CD4-positive, alpha-beta T cell (primary cell): ENCODE measurements at regions not wholly inside any gene's neighbourhood (a gene's known extent, or its start where the extent isn't known, plus 50 kb on each side); places are given as distances from the start of the nearest gene placed in this dataset.

Source experiments
- ATAC-seq: fragments of 200-7000 bp; cut with Tn5 transposase; one replicate; pipeline ENCODE4 v1.10.0; 2022; ENCODE audit warnings: mild to moderate bottlenecking; ENCODE audit not compliant: poor library complexity
- CTCF ChIA-PET: fragments of 350-600 bp; sonication (Branson Sonifier 250); formaldehyde crosslinking; loops from one replicate; lab custom pipeline; 2021; ENCODE audit warnings: antibody characterized with exemption, inconsistent platforms; lab: Charles Lee
- POLR2A ChIA-PET: fragments of 350-600 bp; sonication (Branson Sonifier 250); formaldehyde crosslinking; loops from one replicate; lab custom pipeline; 2021; ENCODE audit warnings: antibody characterized with exemption, inconsistent platforms; lab: Charles Lee
- DNase-seq, 14 experiments: peaks; one replicate each; pipeline ENCODE4 v3.0.0-alpha.2; 2013 to 2020; ENCODE audit warnings: mixed read lengths in 2 of 14
- H3K27ac ChIP-seq, 2 donors: one replicate each; pipeline versions ENCODE4 v1.5.1 to v1.7.0; 2013; ENCODE audit warnings: low read length in 2 of 2, low read depth in 1 of 2, mild to moderate bottlenecking in 1 of 2
- H3K27me3 ChIP-seq, 2 experiments: 1 replicate in 1 of 2; 2 replicates in 1 of 2; pipeline versions ENCODE4 v1.6.1 to v1.7.0; 2013; ENCODE audit warnings: low read length in 2 of 2, control low read depth in 1 of 2, mild to moderate bottlenecking in 1 of 2, moderate library complexity in 1 of 2; ENCODE audit not compliant: insufficient read depth in 2 of 2, control insufficient read depth in 1 of 2
- H3K36me3 ChIP-seq: one replicate; pipeline ENCODE4 v1.6.1; 2013; ENCODE audit warnings: low read length, control low read depth; ENCODE audit not compliant: insufficient read depth
- H3K4me1 ChIP-seq: one replicate; pipeline ENCODE4 v1.6.1; 2013; ENCODE audit warnings: low read length, control low read depth; ENCODE audit not compliant: insufficient read depth
- H3K4me3 ChIP-seq: one replicate; pipeline ENCODE4 v1.5.1; 2013; ENCODE audit warnings: mild to moderate bottlenecking, low read length, moderate library complexity
- H3K9me3 ChIP-seq, 2 experiments: 1 replicate in 1 of 2; 2 replicates in 1 of 2; pipeline versions ENCODE4 v1.6.1 to v1.7.0; 2013; ENCODE audit warnings: low read length in 2 of 2, mild to moderate bottlenecking in 2 of 2, control low read depth in 1 of 2, moderate library complexity in 1 of 2; ENCODE audit not compliant: control insufficient read depth in 1 of 2, insufficient read depth in 1 of 2
- H3K27ac Mint-ChIP-seq: one replicate; pipeline ENCODE4 v1.8.0; 2020; ENCODE audit warnings: mixed read lengths
- H3K27me3 Mint-ChIP-seq: one replicate; pipeline ENCODE4 v1.8.0; 2021; ENCODE audit warnings: mixed read lengths
- H3K36me3 Mint-ChIP-seq: one replicate; pipeline ENCODE4 v1.8.0; 2021; ENCODE audit warnings: low read depth, mixed read lengths
- H3K4me1 Mint-ChIP-seq: one replicate; pipeline ENCODE4 v1.8.0; 2021; ENCODE audit warnings: low read depth, mixed read lengths
- H3K4me3 Mint-ChIP-seq: one replicate; pipeline ENCODE4 v1.8.0; 2020; ENCODE audit warnings: mild to moderate bottlenecking, mixed read lengths
- H3K9me3 Mint-ChIP-seq: one replicate; pipeline ENCODE4 v1.8.0; 2020; ENCODE audit warnings: mixed read lengths
- CTCF ChIP-seq: fragments of 200-600 bp; IDR thresholded peaks from one replicate; pipeline ENCODE4 v1.8.0; 2022; ENCODE audit warnings: antibody characterized with exemption, mild to moderate bottlenecking
- intact Hi-C, 2 experiments: fragments of 100-400 bp; cut with DNase I in 1 of 2; cut with micrococcal nuclease in 1 of 2; formaldehyde crosslinking; loops; one replicate each; pipeline versions ENCODE4 v1.15.1 to v1.9.0; 2023 to 2025; cut with DNase I, micrococcal nuclease

- Histone ChIP-seq H3K36me3 (no peaks in the 10 kb centered on the region), H3K4me1 (no peaks in the 10 kb centered on the region), H3K9me3 (no peaks in the 10 kb centered on the region), H3K27me3 (no peaks in the 10 kb centered on the region), H3K4me3 (no peak overlapping the region), H3K27ac (no peak overlapping the region)
- DNase-seq, result no peak
- no peak overlapping the region for H3K27ac Mint-ChIP-seq
- ChIA-PET CTCF (no interaction called here), POLR2A (no interaction called here)
- intact Hi-C loops, result no loop called here
- H3K4me1 Mint-ChIP-seq, result no peaks in the 10 kb centered on the region
- no peaks in the 10 kb centered on the region for H3K36me3 Mint-ChIP-seq
- no peaks in the 10 kb centered on the region for H3K27me3 Mint-ChIP-seq
- ATAC-seq, result no peak
- peaks cover 6% of the 10 kb centered on the region for H3K9me3 Mint-ChIP-seq
- H3K4me3 Mint-ChIP-seq, result no peak overlapping the region
- TF ChIP-seq CTCF, result no peak
Observed at GRCh38 chr2:14270036-14270582, 362.4 kb upstream of the LRATD1 start.

- Histone ChIP-seq H3K27ac (no peak overlapping the region), H3K9me3 (no peaks in the 10 kb centered on the region), H3K4me3 (no peak overlapping the region), H3K4me1 (no peaks in the 10 kb centered on the region), H3K36me3 (no peaks in the 10 kb centered on the region), H3K27me3 (no peaks in the 10 kb centered on the region)
- Mint-ChIP-seq H3K4me1 (no peaks in the 10 kb centered on the region), H3K9me3 (peaks cover 10% of the 10 kb centered on the region), H3K36me3 (no peaks in the 10 kb centered on the region), H3K4me3 (no peak overlapping the region), H3K27ac (no peak overlapping the region), H3K27me3 (no peaks in the 10 kb centered on the region)
- ChIA-PET POLR2A (no interaction called here), CTCF (no interaction called here)
- intact Hi-C loops, result no loop called here
- TF ChIP-seq CTCF, result no peak
- ATAC-seq, result no peak
- no peak for DNase-seq
Observed at GRCh38 chr2:14272396-14273075, 360.0 kb upstream of the LRATD1 start.

- no peaks in the 10 kb centered on the region for H3K36me3 Mint-ChIP-seq
- CTCF ChIA-PET, result no interaction called here
Observed at GRCh38 chr2:14273650-14274049, 358.9 kb upstream of the LRATD1 start.

More at GRCh38 chr2:14273650-14274049, 358.9 kb upstream of the LRATD1 start:
- no peak for DNase-seq
- no peak overlapping the region for H3K27ac Mint-ChIP-seq
- H3K27me3 ChIP-seq, result no peaks in the 10 kb centered on the region
- peaks cover 10% of the 10 kb centered on the region for H3K9me3 Mint-ChIP-seq
- H3K4me3 Mint-ChIP-seq, result no peak overlapping the region
- intact Hi-C loops, result no loop called here
- no peak overlapping the region for H3K4me3 ChIP-seq
- no peaks in the 10 kb centered on the region for H3K27me3 Mint-ChIP-seq
- POLR2A ChIA-PET, result no interaction called here
- no peaks in the 10 kb centered on the region for H3K4me1 Mint-ChIP-seq
- H3K27ac ChIP-seq, result no peak overlapping the region
- ATAC-seq, result no peak
- TF ChIP-seq CTCF, result no peak
- H3K4me1 ChIP-seq, result no peaks in the 10 kb centered on the region
- H3K36me3 ChIP-seq, result no peaks in the 10 kb centered on the region
- no peaks in the 10 kb centered on the region for H3K9me3 ChIP-seq
